ENCODE measurements at regions not wholly inside any gene's neighbourhood (a gene's known extent, or its start where the extent isn't known, plus 50 kb on each side); places are given as distances from the start of the nearest gene placed in this dataset.

DNA sequence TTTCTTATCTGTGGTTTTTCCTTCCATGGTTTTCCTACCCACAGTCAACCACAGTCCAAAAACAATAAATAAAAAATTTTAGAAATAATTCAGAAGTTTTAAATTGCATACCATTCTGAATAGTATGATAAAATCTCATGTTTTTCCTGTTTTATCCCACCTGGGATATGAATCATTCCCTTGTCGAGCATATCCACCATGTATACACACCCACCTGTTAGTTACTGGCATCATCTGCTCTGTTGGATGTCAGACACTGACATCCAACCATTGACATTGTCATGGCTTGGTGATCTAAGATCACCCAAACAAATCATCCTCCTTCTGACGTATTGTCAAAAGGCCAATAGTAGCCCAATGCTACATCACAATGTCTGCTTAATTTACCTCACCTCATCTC lies 749.8 kb downstream of the TNS3 start:
- Histone ChIP-seq H2AK5ac (ENCODE audit: low read depth, low read length) (no peak overlapping the region), H4K5ac (ENCODE audit: low read depth, low read length) (no peak overlapping the region), H3K4me3 (ENCODE audit: insufficient read depth, low read depth, low read length) (no peak overlapping the region), H3K79me1 (ENCODE audit: low read depth in 1 of 2, low read length in 2 of 2) (no peaks in the 10 kb centered on the region), H2BK20ac (ENCODE audit: low read depth, low read length) (no peak overlapping the region), H2AK9ac (replicated peaks; ENCODE audit: low read depth, low read length, poor library complexity) (no peak overlapping the region), H4K20me1 (ENCODE audit: insufficient read depth, low read length) (no peaks in the 10 kb centered on the region), H2BK120ac (ENCODE audit: low read depth, low read length) (no peak overlapping the region), H4K91ac (ENCODE audit: insufficient read depth, low read depth, low read length) (no peak overlapping the region), H3K14ac (replicated peaks; ENCODE audit: low read depth, low read length) (no peak overlapping the region), H3K4me2 (ENCODE audit: low read depth, low read length) (no peak overlapping the region), H2AFZ (replicated peaks; ENCODE audit: low read length, poor library complexity) (no peak overlapping the region), H4K8ac (ENCODE audit: low read depth in 2 of 2, low read length in 2 of 2) (no peak overlapping the region), H3K27ac (ENCODE audit: insufficient read depth, low read length) (no peak overlapping the region), H2BK5ac (ENCODE audit: low read depth, low read length, poor library complexity, severe bottlenecking) (no peak overlapping the region), H3K23ac (ENCODE audit: low read depth, low read length) (no peak overlapping the region), H3K56ac (ENCODE audit: extremely low read depth, insufficient read depth, low read length) (no peak overlapping the region), H3K9me3 (ENCODE audit: control insufficient read depth, insufficient read depth, low read length) (peaks cover 6% of the 10 kb centered on the region; the same call in 1 of the 2 replicates), H2BK15ac (ENCODE audit: low read depth, low read length) (no peak overlapping the region), H3K4ac (ENCODE audit: low read depth, low read length) (no peak overlapping the region), H3K4me1 (ENCODE audit: control insufficient read depth, insufficient read depth, low read length) (peaks cover 2% of the 10 kb centered on the region; the same call in 1 of the 2 replicates), H3K9ac (ENCODE audit: low read depth, low read length) (no peak overlapping the region), H3K36me3 (ENCODE audit: control insufficient read depth, insufficient read depth, low read length) (no peaks in the 10 kb centered on the region), H3K27me3 (ENCODE audit: control insufficient read depth, insufficient read depth, low read length) (no peaks in the 10 kb centered on the region), H3K18ac (ENCODE audit: low read depth, low read length) (no peak overlapping the region), H3K9me1 (ENCODE audit: insufficient read depth, low read length) (peaks cover 3% of the 10 kb centered on the region; the same call in 1 of the 2 replicates)
- intact Hi-C loops (cut with micrococcal nuclease), result no loop called here
- CTCF ChIA-PET, result no interaction called here
- POLR2A ChIA-PET (ENCODE audit: unreplicated experiment), result no interaction called here
- DNase-seq (no peak), ATAC-seq (ENCODE audit: low read depth) (no peak)
- no peak for TF ChIP-seq MXI1 (IDR thresholded peaks at IDR 0.05; ENCODE audit: borderline replicate concordance, low read depth, low read length)
- dilution Hi-C loops (cut with HindIII; ENCODE audit: low sequenced_read_pairs, unreplicated experiment), result no loop called here
- in situ Hi-C loops (cut with MboI; ENCODE audit: low sequenced_read_pairs), result no loop called here
- no TSS peak for BruUV-seq (replicated peaks)
- WGBS, 2 experiments (ENCODE audit: extremely low coverage in 2 of 2, insufficient read length in 1 of 2), result 60% methylated on average over 1 of the region's 2 CpGs; no CpG with 5 or more reads in 1 of the 2 experiments

All from IMR-90 (cell line).